Stimulated activated CD4-positive, alpha-beta T cell treated with anti-CD3 and anti-CD28 coated beads, Interleukin-1b, Interleukin-23, amount 100 ng/mL, for 24 hours (primary cell): ENCODE measurements at regions not wholly inside any gene's neighbourhood (a gene's known extent, or its start where the extent isn't known, plus 50 kb on each side); places are given as distances from the start of the nearest gene placed in this dataset.

Experiments
- DNase-seq, 4 experiments: peaks; one replicate each; pipeline ENCODE4 v3.0.0-alpha.2; 2020; ENCODE audit warnings: low read depth in 4 of 4, low spot score in 1 of 4

- no peak for DNase-seq
These were observed 929.6 kb upstream of the CDH8 start for GRCh38 chr16:62965831-62966230.

GRCh38 chr16:62963846-62964245 is 927.6 kb upstream of the CDH8 start:
- DNase-seq = no peak

- DNase-seq = no peak
These were observed 918.8 kb upstream of the CDH8 start for GRCh38 chr16:62955033-62955349.

GRCh38 chr16:62954144-62955032 is 918.1 kb upstream of the CDH8 start:
- no peak for DNase-seq

- DNase-seq = no peak
These were observed 914.1 kb upstream of the CDH8 start for GRCh38 chr16:62950351-62950750.

- DNase-seq = no peak
These were observed 904.3 kb upstream of the CDH8 start for GRCh38 chr16:62940569-62940968.

GRCh38 chr16:62939687-62940086 is 903.4 kb upstream of the CDH8 start:
- DNase-seq = no peak

- no peak for DNase-seq
These were observed 897.7 kb upstream of the CDH8 start for GRCh38 chr16:62933929-62934328.

GRCh38 chr16:62929593-62929992 is 893.4 kb upstream of the CDH8 start:
- no peak for DNase-seq

GRCh38 chr16:62927122-62927521 is 890.9 kb upstream of the CDH8 start:
- no peak for DNase-seq

- DNase-seq = no peak
These were observed 890.0 kb upstream of the CDH8 start for GRCh38 chr16:62926121-62926801.

- DNase-seq = no peak
These were observed 885.7 kb upstream of the CDH8 start for GRCh38 chr16:62921904-62922303.

GRCh38 chr16:62913924-62914323 is 877.7 kb upstream of the CDH8 start:
- DNase-seq = no peak

GRCh38 chr16:62913333-62913732 is 877.1 kb upstream of the CDH8 start:
- no peak for DNase-seq

GRCh38 chr16:62909597-62909996 is 873.4 kb upstream of the CDH8 start:
- no peak for DNase-seq

- no peak for DNase-seq
These were observed 871.3 kb upstream of the CDH8 start for GRCh38 chr16:62907562-62907961.

GRCh38 chr16:62903961-62904502 is 867.8 kb upstream of the CDH8 start:
- DNase-seq = no peak

- no peak for DNase-seq
These were observed 863.5 kb upstream of the CDH8 start for GRCh38 chr16:62899737-62900136.

GRCh38 chr16:62889097-62889496 is 852.9 kb upstream of the CDH8 start:
- no peak for DNase-seq

GRCh38 chr16:62883509-62883908 is 847.3 kb upstream of the CDH8 start:
- no peak for DNase-seq

- DNase-seq = no peak
These were observed 846.4 kb upstream of the CDH8 start for GRCh38 chr16:62882552-62883221.

- no peak for DNase-seq
These were observed 839.9 kb upstream of the CDH8 start for GRCh38 chr16:62876133-62876532.
